ENCODE measurements at regions not wholly inside any gene's neighbourhood (a gene's known extent, or its start where the extent isn't known, plus 50 kb on each side); places are given as distances from the start of the nearest gene placed in this dataset.
A peak's percentile ranks its signal among the peaks of the same experiment; 100 is the strongest.

DNA sequence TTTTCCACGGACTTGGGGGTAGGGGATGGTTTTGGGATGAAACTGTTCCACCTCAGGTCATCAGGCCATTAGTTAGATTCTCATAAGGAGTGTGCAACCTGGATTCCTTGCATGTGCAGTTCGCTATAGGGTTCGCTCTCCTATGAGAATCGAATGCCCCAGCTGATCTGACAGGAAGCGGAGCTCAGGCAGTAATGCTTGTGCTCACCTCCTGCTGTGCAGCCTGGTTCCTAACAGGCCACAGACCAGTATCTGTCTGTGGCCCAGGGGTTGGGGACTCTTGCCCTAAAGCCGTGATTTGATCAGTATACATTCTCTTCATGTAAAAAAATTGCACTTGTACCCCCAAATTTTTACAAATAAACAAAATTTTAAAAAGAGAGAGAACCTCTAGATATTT lies 219.4 kb upstream of the CPNE8 start:
- peaks cover 0 to 3% (median 0%) of the 10 kb centered on the region in 8 donors for H3K9me3 Mint-ChIP-seq
- H3K27ac ChIP-seq (ENCODE audit: low read depth, low read length): no peak overlapping the region
- no peaks in the 10 kb centered on the region for H3K4me1 Mint-ChIP-seq
- H3K36me3 Mint-ChIP-seq: no peaks in the 10 kb centered on the region
- no peaks in the 10 kb centered on the region for H3K4me1 ChIP-seq (ENCODE audit: insufficient read depth, low read length)
- peaks cover 3 to 4% of the 10 kb centered on the region in 2 donors for H3K27me3 Mint-ChIP-seq
- no peak for DNase-seq
- intact Hi-C loops (cut with micrococcal nuclease): no loop called here
- H3K36me3 ChIP-seq (ENCODE audit: insufficient read depth, low read length): no peaks in the 10 kb centered on the region
- H3K4me3 Mint-ChIP-seq: no peak overlapping the region
- no peak overlapping the region for H3K4me3 ChIP-seq (ENCODE audit: low read length in 2 of 2)
- ChIA-PET CTCF (ENCODE audit: partially characterized antibody) (interaction anchor here (0.9 kb wide), 1 partner anchor 21 kb away, joined by 3 read pairs; no protein-coding TSS in a partner anchor), POLR2A (ENCODE audit: partially characterized antibody) (no interaction called here)
- H3K27ac Mint-ChIP-seq: no peak overlapping the region
- H3K9me3 ChIP-seq (ENCODE audit: control insufficient read depth in 1 of 2, low read length in 2 of 2): no peaks in the 10 kb centered on the region
- H3K27me3 ChIP-seq (ENCODE audit: insufficient read depth, low read length): no peaks in the 10 kb centered on the region

DNA sequence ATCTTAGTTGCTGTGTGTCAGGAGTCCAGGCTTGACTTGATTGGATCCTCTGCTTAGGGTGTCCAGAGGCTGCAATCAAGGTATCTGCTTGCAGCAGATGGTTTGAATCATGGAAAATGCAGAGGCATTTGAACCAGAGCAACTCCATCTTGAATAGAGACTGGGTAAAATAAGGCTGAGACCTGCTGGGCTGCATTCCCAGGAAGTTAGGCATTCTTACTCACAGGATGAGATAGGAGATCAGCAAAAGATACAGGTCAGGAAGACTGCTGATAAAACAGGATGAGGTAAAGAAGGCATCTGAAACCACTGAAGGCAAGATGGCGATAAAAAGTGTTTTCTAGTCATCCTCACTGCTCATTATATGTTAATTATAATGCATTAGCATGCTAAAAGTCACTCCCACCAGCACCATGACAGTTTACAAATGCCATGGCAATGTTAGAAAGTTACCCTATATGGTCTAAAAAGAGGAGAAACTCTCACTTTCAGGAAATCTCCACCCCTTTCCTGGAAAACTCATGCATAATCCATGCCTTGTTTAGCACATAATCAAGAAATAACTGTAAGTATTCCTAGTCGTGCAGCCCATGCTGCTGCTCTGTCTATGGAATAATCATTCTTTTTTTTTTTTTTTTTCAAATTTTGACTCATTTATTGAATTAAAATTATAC lies 218.3 kb upstream of the CPNE8 start:
- Mint-ChIP-seq H3K36me3 (no peaks in the 10 kb centered on the region), H3K4me3 (no peak overlapping the region), H3K4me1 (no peaks in the 10 kb centered on the region), H3K27me3 (peaks cover 3 to 4% of the 10 kb centered on the region in 2 donors), H3K9me3 (peaks cover 0 to 3% (median 0%) of the 10 kb centered on the region in 8 donors), H3K27ac (no peak overlapping the region)
- no peaks in the 10 kb centered on the region for H3K9me3 ChIP-seq (ENCODE audit: control insufficient read depth in 1 of 2, low read length in 2 of 2)
- no peaks in the 10 kb centered on the region for H3K4me1 ChIP-seq (ENCODE audit: insufficient read depth, low read length)
- no peak overlapping the region for H3K27ac ChIP-seq (ENCODE audit: low read depth, low read length)
- DNase-seq: no peak
- no peaks in the 10 kb centered on the region for H3K36me3 ChIP-seq (ENCODE audit: insufficient read depth, low read length)
- H3K27me3 ChIP-seq (ENCODE audit: insufficient read depth, low read length): no peaks in the 10 kb centered on the region
- CTCF ChIA-PET (ENCODE audit: partially characterized antibody): no interaction called here
- intact Hi-C loops (cut with micrococcal nuclease): no loop called here
- H3K4me3 ChIP-seq (ENCODE audit: low read length in 2 of 2): no peak overlapping the region
- POLR2A ChIA-PET (ENCODE audit: partially characterized antibody): no interaction called here

DNA sequence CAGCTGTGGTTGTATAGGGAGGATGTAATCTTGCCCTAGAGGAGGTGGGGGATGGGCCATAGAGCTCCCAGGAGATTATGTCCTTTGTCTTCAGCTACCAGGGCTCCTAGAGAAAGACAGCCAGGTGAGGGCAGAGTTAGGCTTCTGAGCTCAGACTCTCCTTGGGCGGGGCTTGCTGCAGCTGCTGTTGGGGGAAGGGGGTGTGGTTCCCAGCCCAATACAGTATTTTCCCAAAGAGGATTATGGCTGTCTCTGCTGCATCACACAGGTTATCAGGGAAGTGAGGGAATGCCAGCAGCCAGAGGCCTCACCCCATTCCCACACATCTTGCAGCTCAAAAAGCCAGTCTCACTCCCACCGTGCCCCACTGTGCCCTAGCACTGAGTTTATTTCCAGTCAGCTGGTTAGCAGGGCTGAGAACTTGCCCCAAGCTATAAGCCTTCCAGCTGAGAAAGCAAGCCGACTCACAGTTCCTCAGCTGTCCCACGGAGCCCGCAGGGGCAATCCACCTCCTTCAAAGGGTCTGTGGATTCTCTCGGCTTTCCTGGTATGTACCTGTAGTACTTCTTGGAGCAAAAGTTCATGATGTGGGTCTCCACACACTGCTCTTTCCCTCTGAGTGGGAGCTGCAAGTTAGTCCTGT lies 217.3 kb upstream of the CPNE8 start:
- peaks cover 0 to 3% (median 0%) of the 10 kb centered on the region in 8 donors for H3K9me3 Mint-ChIP-seq
- Histone ChIP-seq H3K36me3 (ENCODE audit: insufficient read depth, low read length) (no peaks in the 10 kb centered on the region), H3K4me3 (ENCODE audit: low read length in 2 of 2) (no peak overlapping the region), H3K27me3 (ENCODE audit: insufficient read depth, low read length) (no peaks in the 10 kb centered on the region), H3K4me1 (ENCODE audit: insufficient read depth, low read length) (no peaks in the 10 kb centered on the region), H3K27ac (ENCODE audit: low read depth, low read length) (no peak overlapping the region), H3K9me3 (ENCODE audit: control insufficient read depth in 1 of 2, low read length in 2 of 2) (no peaks in the 10 kb centered on the region)
- no peak overlapping the region for H3K4me3 Mint-ChIP-seq
- no peaks in the 10 kb centered on the region for H3K36me3 Mint-ChIP-seq
- no peaks in the 10 kb centered on the region for H3K4me1 Mint-ChIP-seq
- CTCF ChIA-PET (ENCODE audit: partially characterized antibody): no interaction called here
- DNase-seq: peak in 1 of 5 donors; percentile 25
- no peak overlapping the region for H3K27ac Mint-ChIP-seq
- POLR2A ChIA-PET (ENCODE audit: partially characterized antibody): no interaction called here
- intact Hi-C loops (cut with micrococcal nuclease): no loop called here
- peaks cover 3 to 4% of the 10 kb centered on the region in 2 donors for H3K27me3 Mint-ChIP-seq

DNA sequence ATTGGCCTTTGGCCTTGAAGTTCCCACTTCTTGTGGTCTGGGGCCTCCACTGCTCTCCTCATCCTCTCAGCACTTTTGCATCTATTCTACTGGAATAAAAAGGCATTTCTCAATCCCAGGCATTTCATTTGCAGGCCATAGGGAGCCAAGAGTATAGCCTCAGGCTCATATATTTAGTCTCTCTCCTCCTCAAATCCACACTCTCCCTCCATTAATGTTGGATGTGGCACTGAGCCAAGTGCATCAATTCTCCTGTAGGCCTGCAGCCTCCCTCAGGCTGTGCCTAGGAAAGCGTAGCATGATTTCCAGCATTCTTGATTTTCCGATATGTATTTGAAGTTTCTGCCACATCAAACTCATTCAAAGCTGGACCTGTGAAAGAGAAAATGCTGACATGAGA lies 211.5 kb upstream of the CPNE8 start:
- ChIA-PET POLR2A (ENCODE audit: partially characterized antibody) (no interaction called here), CTCF (ENCODE audit: partially characterized antibody) (no interaction called here)
- H3K9me3 ChIP-seq (ENCODE audit: control insufficient read depth in 1 of 2, low read length in 2 of 2): no peaks in the 10 kb centered on the region
- no peaks in the 10 kb centered on the region for H3K36me3 ChIP-seq (ENCODE audit: insufficient read depth, low read length)
- H3K27me3 ChIP-seq (ENCODE audit: insufficient read depth, low read length): no peaks in the 10 kb centered on the region
- no peaks in the 10 kb centered on the region for H3K9me3 Mint-ChIP-seq
- no peaks in the 10 kb centered on the region for H3K4me1 ChIP-seq (ENCODE audit: insufficient read depth, low read length)
- H3K27ac Mint-ChIP-seq: no peak overlapping the region
- H3K4me1 Mint-ChIP-seq: no peaks in the 10 kb centered on the region
- H3K4me3 Mint-ChIP-seq: no peak overlapping the region
- H3K27ac ChIP-seq (ENCODE audit: low read depth, low read length): no peak overlapping the region
- H3K27me3 Mint-ChIP-seq: no peaks in the 10 kb centered on the region
- H3K4me3 ChIP-seq (ENCODE audit: low read length in 2 of 2): no peak overlapping the region
- intact Hi-C loops (cut with micrococcal nuclease): no loop called here
- no peak for DNase-seq
- H3K36me3 Mint-ChIP-seq: no peaks in the 10 kb centered on the region

DNA sequence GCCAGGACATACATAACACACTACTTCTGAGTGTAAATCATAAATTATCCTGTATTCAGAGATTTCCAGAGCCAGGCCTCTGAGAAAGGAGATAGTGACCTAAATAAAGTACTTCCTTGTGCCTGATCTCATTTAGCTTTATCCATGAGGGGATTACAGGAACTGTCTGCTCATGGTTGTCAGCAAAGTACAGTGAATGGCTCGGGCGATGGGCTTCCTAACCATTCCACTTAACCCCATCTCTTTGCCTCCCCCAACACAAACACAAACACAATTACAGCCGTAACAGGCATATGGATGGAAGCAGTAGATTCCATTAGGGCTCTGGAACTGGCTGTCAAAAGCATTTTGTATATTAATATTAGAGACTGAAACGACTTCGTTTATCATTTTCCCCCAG lies 206.7 kb upstream of the CPNE8 start:
- Histone ChIP-seq H3K36me3 (ENCODE audit: insufficient read depth, low read length) (no peaks in the 10 kb centered on the region), H3K4me1 (ENCODE audit: insufficient read depth, low read length) (no peaks in the 10 kb centered on the region), H3K27me3 (ENCODE audit: insufficient read depth, low read length) (no peaks in the 10 kb centered on the region), H3K27ac (ENCODE audit: low read depth, low read length) (no peak overlapping the region), H3K9me3 (ENCODE audit: control insufficient read depth in 1 of 2, low read length in 2 of 2) (no peaks in the 10 kb centered on the region), H3K4me3 (ENCODE audit: low read length in 2 of 2) (no peak overlapping the region)
- intact Hi-C loops (cut with micrococcal nuclease): no loop called here
- DNase-seq: no peak
- no peaks in the 10 kb centered on the region for H3K27me3 Mint-ChIP-seq
- H3K4me3 Mint-ChIP-seq: no peak overlapping the region
- H3K4me1 Mint-ChIP-seq: no peaks in the 10 kb centered on the region
- no peaks in the 10 kb centered on the region for H3K9me3 Mint-ChIP-seq
- no peaks in the 10 kb centered on the region for H3K36me3 Mint-ChIP-seq
- CTCF ChIA-PET (ENCODE audit: partially characterized antibody): no interaction called here
- no peak overlapping the region for H3K27ac Mint-ChIP-seq
- POLR2A ChIA-PET (ENCODE audit: partially characterized antibody): no interaction called here

DNA sequence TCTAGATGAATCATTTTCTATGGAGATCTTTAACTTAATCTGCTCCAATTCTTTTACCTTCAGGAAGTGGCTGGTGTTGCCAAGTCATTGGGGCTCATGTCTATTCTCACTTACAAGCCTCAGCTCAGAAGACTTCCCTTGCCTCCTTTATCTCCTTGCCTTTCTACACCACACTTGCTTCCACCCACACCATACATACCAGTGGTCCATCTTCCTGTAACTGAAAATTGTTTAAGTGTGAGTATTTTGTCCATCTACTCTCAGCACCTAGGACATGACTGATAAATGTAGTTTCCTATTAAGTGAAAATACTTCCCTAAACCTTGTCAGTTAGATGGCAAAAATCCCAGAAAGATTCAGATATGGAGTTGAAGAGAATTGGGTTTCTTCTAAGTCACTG lies 199.7 kb upstream of the CPNE8 start:
- intact Hi-C loops (cut with micrococcal nuclease): no loop called here
- no peaks in the 10 kb centered on the region for H3K36me3 ChIP-seq (ENCODE audit: insufficient read depth, low read length)

DNA sequence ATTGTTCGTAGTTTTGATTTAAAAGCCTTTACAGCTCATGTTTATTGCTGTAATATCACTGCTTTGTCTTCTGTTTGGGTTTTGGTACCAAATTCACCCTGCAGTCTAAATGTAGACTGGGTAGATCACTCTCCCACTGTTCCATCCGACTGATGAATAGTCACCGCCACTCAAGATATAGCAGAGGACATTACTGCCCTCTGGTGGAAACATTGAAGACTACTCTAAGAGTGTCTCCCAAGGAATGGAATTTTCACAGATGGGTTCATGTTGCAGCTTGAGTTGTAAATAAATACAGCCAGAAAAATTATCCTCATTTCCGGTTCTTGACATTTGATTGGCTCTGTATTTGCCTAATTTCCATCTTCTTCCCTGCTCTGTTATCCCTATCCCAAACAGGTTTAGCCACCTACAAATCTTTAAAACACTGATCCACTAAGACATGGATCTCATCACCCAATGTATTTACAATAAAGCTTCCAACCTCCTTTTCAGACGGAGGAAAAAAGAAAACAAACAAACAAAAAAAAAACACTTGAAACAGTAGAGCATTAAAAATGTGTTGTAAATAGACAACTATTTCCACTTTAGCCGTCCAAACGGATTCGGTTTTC lies 198.3 kb upstream of the CPNE8 start:
- Histone ChIP-seq H3K27ac (ENCODE audit: low read depth, low read length) (no peak overlapping the region), H3K27me3 (ENCODE audit: insufficient read depth, low read length) (no peaks in the 10 kb centered on the region), H3K4me3 (ENCODE audit: low read length in 2 of 2) (no peak overlapping the region), H3K9me3 (ENCODE audit: control insufficient read depth in 1 of 2, low read length in 2 of 2) (no peaks in the 10 kb centered on the region), H3K4me1 (ENCODE audit: insufficient read depth, low read length) (no peaks in the 10 kb centered on the region), H3K36me3 (ENCODE audit: insufficient read depth, low read length) (no peaks in the 10 kb centered on the region)
- Mint-ChIP-seq H3K27me3 (peaks cover 0 to 4% of the 10 kb centered on the region in 2 donors), H3K4me1 (peaks cover 0 to 3% (median 0%) of the 10 kb centered on the region in 4 donors), H3K9me3 (peaks cover 0 to 2% (median 0%) of the 10 kb centered on the region in 8 donors), H3K27ac (no peak overlapping the region), H3K36me3 (no peaks in the 10 kb centered on the region), H3K4me3 (no peak overlapping the region)
- CTCF ChIA-PET (ENCODE audit: partially characterized antibody): interaction anchor here (0.6 to 3.3 kb wide), 9 partner anchors 10 to 967 kb away, joined by 3 to 17 read pairs (median 3); no protein-coding TSS in a partner anchor
- POLR2A ChIA-PET (ENCODE audit: partially characterized antibody): no interaction called here
- intact Hi-C loops (cut with micrococcal nuclease): loop anchor here (5.0 kb wide), 1 partner anchor 196 kb away; the partner anchor contains the start of gene CPNE8
- peak in 4 of 5 donors; percentile 32 to 36 (median 34) for DNase-seq

More for the DNA sequence above, 199.7 kb upstream of the CPNE8 start:
- Mint-ChIP-seq H3K4me1 (peaks cover 0 to 3% (median 0%) of the 10 kb centered on the region in 4 donors), H3K27me3 (peaks cover 0 to 4% of the 10 kb centered on the region in 2 donors), H3K27ac (no peak overlapping the region), H3K36me3 (no peaks in the 10 kb centered on the region), H3K9me3 (peaks cover 0 to 2% (median 0%) of the 10 kb centered on the region in 8 donors), H3K4me3 (no peak overlapping the region)
- DNase-seq: no peak
- Histone ChIP-seq H3K9me3 (ENCODE audit: control insufficient read depth in 1 of 2, low read length in 2 of 2) (no peaks in the 10 kb centered on the region), H3K4me1 (ENCODE audit: insufficient read depth, low read length) (no peaks in the 10 kb centered on the region), H3K27ac (ENCODE audit: low read depth, low read length) (no peak overlapping the region), H3K4me3 (ENCODE audit: low read length in 2 of 2) (no peak overlapping the region), H3K27me3 (ENCODE audit: insufficient read depth, low read length) (no peaks in the 10 kb centered on the region)
- POLR2A ChIA-PET (ENCODE audit: partially characterized antibody): no interaction called here
- CTCF ChIA-PET (ENCODE audit: partially characterized antibody): no interaction called here

Data from CD4-positive, alpha-beta memory T cell (primary cell).